Activated CD8-positive, alpha-beta T cell treated with anti-CD3 and anti-CD28 coated beads for 36 hours (primary cell): ENCODE measurements at regions not wholly inside any gene's neighbourhood (a gene's known extent, or its start where the extent isn't known, plus 50 kb on each side); places are given as distances from the start of the nearest gene placed in this dataset.

Experiments
- ATAC-seq: fragments of 200-7000 bp; cut with Tn5 transposase; one replicate; pipeline ENCODE4 v1.10.0; 2021; ENCODE audit warnings: mild to moderate bottlenecking, moderate library complexity
- CTCF ChIA-PET: fragments of 350-600 bp; sonication (Branson Sonifier 250); formaldehyde crosslinking; loops from one replicate; lab custom pipeline; 2021; ENCODE audit warnings: antibody characterized with exemption; lab: Charles Lee
- POLR2A ChIA-PET: fragments of 350-600 bp; sonication (Branson Sonifier 250); formaldehyde crosslinking; loops from one replicate; lab custom pipeline; 2021; ENCODE audit warnings: antibody characterized with exemption; lab: Charles Lee
- DNase-seq: peaks from one replicate; pipeline ENCODE4 v3.0.0-alpha.2; 2020
- H3K27ac Mint-ChIP-seq: one replicate; pipeline ENCODE4 v1.8.0; 2021; ENCODE audit warnings: mild to moderate bottlenecking, mixed read lengths
- H3K27me3 Mint-ChIP-seq: one replicate; pipeline ENCODE4 v1.8.0; 2021; ENCODE audit warnings: mixed read lengths
- H3K36me3 Mint-ChIP-seq: one replicate; pipeline ENCODE4 v1.8.0; 2021; ENCODE audit warnings: low read depth, mixed read lengths
- H3K4me1 Mint-ChIP-seq: one replicate; pipeline ENCODE4 v1.8.0; 2021; ENCODE audit warnings: low read depth, mixed read lengths
- H3K4me3 Mint-ChIP-seq: one replicate; pipeline ENCODE4 v1.8.0; 2021; ENCODE audit warnings: mild to moderate bottlenecking, moderate library complexity, mixed read lengths
- H3K9me3 Mint-ChIP-seq: one replicate; pipeline ENCODE4 v1.8.0; 2021; ENCODE audit warnings: mixed read lengths
- intact Hi-C: fragments of 100-400 bp; cut with micrococcal nuclease; formaldehyde crosslinking; loops from one replicate; pipeline ENCODE4 v1.10.0; 2022
- TF ChIP-seq, protein P1 (sequence below): fragments of 200-600 bp; IDR thresholded peaks from one replicate; pipeline ENCODE4 v1.8.0; 2022; ENCODE audit warnings: antibody characterized with exemption, mild to moderate bottlenecking

- POLR2A ChIA-PET, result no interaction called here
- ATAC-seq (no peak), DNase-seq (no peak)
- TF ChIP-seq, protein P1, sequence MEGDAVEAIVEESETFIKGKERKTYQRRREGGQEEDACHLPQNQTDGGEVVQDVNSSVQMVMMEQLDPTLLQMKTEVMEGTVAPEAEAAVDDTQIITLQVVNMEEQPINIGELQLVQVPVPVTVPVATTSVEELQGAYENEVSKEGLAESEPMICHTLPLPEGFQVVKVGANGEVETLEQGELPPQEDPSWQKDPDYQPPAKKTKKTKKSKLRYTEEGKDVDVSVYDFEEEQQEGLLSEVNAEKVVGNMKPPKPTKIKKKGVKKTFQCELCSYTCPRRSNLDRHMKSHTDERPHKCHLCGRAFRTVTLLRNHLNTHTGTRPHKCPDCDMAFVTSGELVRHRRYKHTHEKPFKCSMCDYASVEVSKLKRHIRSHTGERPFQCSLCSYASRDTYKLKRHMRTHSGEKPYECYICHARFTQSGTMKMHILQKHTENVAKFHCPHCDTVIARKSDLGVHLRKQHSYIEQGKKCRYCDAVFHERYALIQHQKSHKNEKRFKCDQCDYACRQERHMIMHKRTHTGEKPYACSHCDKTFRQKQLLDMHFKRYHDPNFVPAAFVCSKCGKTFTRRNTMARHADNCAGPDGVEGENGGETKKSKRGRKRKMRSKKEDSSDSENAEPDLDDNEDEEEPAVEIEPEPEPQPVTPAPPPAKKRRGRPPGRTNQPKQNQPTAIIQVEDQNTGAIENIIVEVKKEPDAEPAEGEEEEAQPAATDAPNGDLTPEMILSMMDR, result no peak
- H3K9me3 Mint-ChIP-seq, result no peaks in the 10 kb centered on the region
- H3K27me3 Mint-ChIP-seq, result no peaks in the 10 kb centered on the region
- no peaks in the 10 kb centered on the region for H3K36me3 Mint-ChIP-seq
- no peak overlapping the region for H3K4me3 Mint-ChIP-seq
- no peaks in the 10 kb centered on the region for H3K4me1 Mint-ChIP-seq
- intact Hi-C loops, result no loop called here
- CTCF ChIA-PET, result no interaction called here
- no peak overlapping the region for H3K27ac Mint-ChIP-seq
These were observed 141.2 kb upstream of the TACR1 start for GRCh38 chr2:75340560-75340959.

- H3K27ac Mint-ChIP-seq, result no peak overlapping the region
- H3K36me3 Mint-ChIP-seq, result peaks cover 1% of the 10 kb centered on the region
- H3K27me3 Mint-ChIP-seq, result no peaks in the 10 kb centered on the region
- intact Hi-C loops, result no loop called here
- ATAC-seq (no peak), DNase-seq (no peak)
- H3K4me3 Mint-ChIP-seq, result no peak overlapping the region
- ChIA-PET POLR2A (no interaction called here), CTCF (no interaction called here)
- H3K9me3 Mint-ChIP-seq, result peaks cover 1% of the 10 kb centered on the region
- no peaks in the 10 kb centered on the region for H3K4me1 Mint-ChIP-seq
- TF ChIP-seq, protein P1, result no peak
These were observed 139.1 kb upstream of the TACR1 start for GRCh38 chr2:75338461-75338860.

GRCh38 chr2:75337619-75338018 is 138.3 kb upstream of the TACR1 start:
- Mint-ChIP-seq H3K36me3 (peaks cover 2% of the 10 kb centered on the region), H3K27ac (no peak overlapping the region), H3K27me3 (no peaks in the 10 kb centered on the region), H3K4me1 (no peaks in the 10 kb centered on the region), H3K4me3 (no peak overlapping the region), H3K9me3 (peaks cover 2% of the 10 kb centered on the region)
- intact Hi-C loops, result no loop called here
- ChIA-PET CTCF (no interaction called here), POLR2A (no interaction called here)
- ATAC-seq (no peak), DNase-seq (no peak)
- TF ChIP-seq, protein P1, result no peak

GRCh38 chr2:75337016-75337415 is 137.7 kb upstream of the TACR1 start:
- no peak overlapping the region for H3K4me3 Mint-ChIP-seq
- DNase-seq (no peak), ATAC-seq (no peak)
- no peak overlapping the region for H3K27ac Mint-ChIP-seq
- intact Hi-C loops, result no loop called here
- no peaks in the 10 kb centered on the region for H3K4me1 Mint-ChIP-seq
- CTCF ChIA-PET, result no interaction called here
- peaks cover 2% of the 10 kb centered on the region for H3K36me3 Mint-ChIP-seq
- peaks cover 2% of the 10 kb centered on the region for H3K9me3 Mint-ChIP-seq
- TF ChIP-seq, protein P1, result no peak
- no peaks in the 10 kb centered on the region for H3K27me3 Mint-ChIP-seq
- POLR2A ChIA-PET, result no interaction called here

DNA sequence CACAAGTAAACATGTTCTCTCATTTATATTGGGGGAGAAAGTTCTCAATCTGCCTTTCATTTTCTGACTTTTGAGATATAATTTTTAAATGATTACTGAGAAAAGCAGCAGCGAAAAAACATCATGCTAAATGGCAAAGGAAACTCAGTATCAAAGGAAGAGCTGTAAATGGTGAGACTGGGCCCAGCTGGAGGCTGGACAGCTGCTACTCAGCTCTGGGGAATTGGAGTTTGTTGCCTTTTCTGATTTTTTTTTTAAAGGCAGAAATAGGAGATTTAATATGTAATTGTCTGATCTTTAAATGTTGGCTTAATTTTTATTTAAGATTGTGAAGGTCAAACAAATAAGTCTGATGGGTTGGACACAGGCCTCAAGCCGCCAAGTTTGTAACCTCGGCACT is 137.1 kb upstream of the TACR1 start:
- Mint-ChIP-seq H3K36me3 (peaks cover 2% of the 10 kb centered on the region), H3K27me3 (no peaks in the 10 kb centered on the region), H3K4me3 (no peak overlapping the region), H3K4me1 (no peaks in the 10 kb centered on the region), H3K9me3 (peaks cover 2% of the 10 kb centered on the region), H3K27ac (no peak overlapping the region)
- TF ChIP-seq, protein P1, result no peak
- CTCF ChIA-PET, result interaction anchor here (1.2 kb wide), 1 partner anchor 137 kb away, joined by 3 read pairs; the partner anchor contains the start of gene TACR1
- POLR2A ChIA-PET, result no interaction called here
- intact Hi-C loops, result no loop called here
- no peak for ATAC-seq
- no peak for DNase-seq
